HEK293T (cell line): ENCODE measurements at regions not wholly inside any gene's neighbourhood (a gene's known extent, or its start where the extent isn't known, plus 50 kb on each side); places are given as distances from the start of the nearest gene placed in this dataset.

Experiments used
- ARNT ChIP-seq: fragments of 450-650 bp; IDR thresholded peaks from 2 replicates; pipeline ENCODE4 v1.6.1; 2017; ENCODE audit warnings: mild to moderate bottlenecking
- ELF4 ChIP-seq: fragments of 450-650 bp; IDR thresholded peaks from 2 replicates; pipeline ENCODE4 v1.6.1; 2017; ENCODE audit warnings: antibody characterized with exemption
- FOXK2 ChIP-seq: fragments of 450-650 bp; IDR thresholded peaks from 2 replicates; pipeline ENCODE4 v1.6.1; 2016; ENCODE audit warnings: mild to moderate bottlenecking
- FOXM1 ChIP-seq: fragments of 450-650 bp; IDR thresholded peaks from 2 replicates; pipeline ENCODE4 v1.6.1; 2017; ENCODE audit warnings: mild to moderate bottlenecking, borderline replicate concordance
- SP1 ChIP-seq: fragments of 450-650 bp; IDR thresholded peaks from 2 replicates; pipeline ENCODE4 v1.6.1; 2017
- ZNF384 ChIP-seq: fragments of 450-650 bp; IDR thresholded peaks from 2 replicates; pipeline ENCODE4 v1.6.1; 2016

DNA sequence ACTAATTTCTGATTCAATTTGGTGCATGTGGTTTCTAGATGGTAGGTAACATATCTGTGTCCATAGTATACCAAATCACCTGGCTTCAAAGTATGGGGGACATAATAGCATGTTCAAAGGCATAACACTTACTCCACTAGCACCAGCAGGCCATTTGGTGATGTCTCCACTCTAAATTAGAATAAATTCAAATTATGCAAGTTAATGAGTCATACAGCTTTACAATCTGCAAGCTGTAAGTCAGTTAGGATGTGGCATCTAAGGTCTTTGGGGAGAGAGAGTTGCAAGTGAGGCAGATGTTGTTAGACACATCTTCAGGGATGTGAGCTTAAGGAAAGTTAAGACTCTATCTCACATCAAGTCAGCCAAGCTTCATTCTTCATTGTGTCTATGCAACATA lies 506.4 kb upstream of the GRM3 start:
- TF ChIP-seq ZNF384 (no peak), FOXM1 (no peak), FOXK2 (no peak), ARNT (no peak), SP1 (no peak), ELF4 (no peak)
